GM12801 (cell line): ENCODE measurements at regions not wholly inside any gene's neighbourhood (a gene's known extent, or its start where the extent isn't known, plus 50 kb on each side); places are given as distances from the start of the nearest gene placed in this dataset.

Experiments used
- CTCF ChIP-seq: IDR thresholded peaks from one replicate; pipeline ENCODE4 v1.5.1; 2011; ENCODE audit warnings: control low read depth; ENCODE audit not compliant: insufficient read length; ENCODE audit errors: extremely low read depth

GRCh38 chr10:27390681-27391080, 113.4 kb upstream of the RAB18 start:
- TF ChIP-seq CTCF, result no peak

- no peak for TF ChIP-seq CTCF
Measured at GRCh38 chr10:27388761-27389399, 115.2 kb upstream of the RAB18 start.

GRCh38 chr10:27383595-27384542, 120.2 kb upstream of the RAB18 start:
- TF ChIP-seq CTCF, result no peak

GRCh38 chr10:27382176-27382575, 121.9 kb upstream of the RAB18 start:
- TF ChIP-seq CTCF, result no peak

- TF ChIP-seq CTCF, result no peak
Measured at GRCh38 chr10:27380929-27381358, 123.2 kb upstream of the RAB18 start.

GRCh38 chr10:27373566-27374160, 130.4 kb upstream of the RAB18 start:
- TF ChIP-seq CTCF, result no peak

- no peak for TF ChIP-seq CTCF
Measured at GRCh38 chr10:27372095-27372494, 131.5 kb upstream of the ACBD5 start.
